ENCODE measurements at regions not wholly inside any gene's neighbourhood (a gene's known extent, or its start where the extent isn't known, plus 50 kb on each side); places are given as distances from the start of the nearest gene placed in this dataset.

- no peak for TF ChIP-seq CTCF (IDR thresholded peaks at IDR 0.05)
- TF ChIP-seq POLR2A (IDR thresholded peaks at IDR 0.05), result no peak
Observed at GRCh38 chr3:18500322-18500721, 75.2 kb upstream of the SATB1 start.

Measured in right lobe of liver (tissue), 4 donors.